Stimulated activated CD8-positive, alpha-beta memory T cell treated with anti-CD3 and anti-CD28 coated beads, Interleukin-15, amount 100 ng/mL, for 1 hour (primary cell): ENCODE measurements at regions not wholly inside any gene's neighbourhood (a gene's known extent, or its start where the extent isn't known, plus 50 kb on each side); places are given as distances from the start of the nearest gene placed in this dataset.
"Not testable (repeated sequence)": the region's sequence is repeated elsewhere in the genome, so short reads cannot be mapped to it uniquely, and the experiment has no call there.

ENCODE experiments used
- DNase-seq: peaks from one replicate; pipeline ENCODE4 v3.0.0-alpha.2; 2020; ENCODE audit warnings: low read depth

DNA sequence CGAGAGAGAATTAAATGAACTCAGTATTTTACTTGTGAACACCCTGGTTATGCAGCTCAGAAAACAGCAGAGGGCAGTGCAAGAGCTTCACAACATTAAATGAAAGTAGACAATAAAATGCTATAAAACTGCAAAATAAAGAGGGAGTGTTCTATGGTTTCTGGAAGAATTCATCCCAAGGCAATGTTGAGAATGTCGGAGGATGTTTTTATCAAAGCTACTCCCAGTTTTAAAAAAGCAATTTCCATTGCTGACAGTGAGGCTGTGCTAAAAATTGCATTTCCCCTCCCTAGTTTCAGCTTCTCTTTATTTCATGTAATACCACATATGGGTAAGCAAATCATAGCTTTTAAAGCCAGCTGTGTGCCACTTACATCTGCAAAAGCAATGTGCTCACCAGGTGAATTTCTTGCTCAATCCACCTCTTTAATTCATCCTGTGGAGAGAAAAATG is 296.8 kb downstream of the RAB38 start:
- no peak for DNase-seq

DNA sequence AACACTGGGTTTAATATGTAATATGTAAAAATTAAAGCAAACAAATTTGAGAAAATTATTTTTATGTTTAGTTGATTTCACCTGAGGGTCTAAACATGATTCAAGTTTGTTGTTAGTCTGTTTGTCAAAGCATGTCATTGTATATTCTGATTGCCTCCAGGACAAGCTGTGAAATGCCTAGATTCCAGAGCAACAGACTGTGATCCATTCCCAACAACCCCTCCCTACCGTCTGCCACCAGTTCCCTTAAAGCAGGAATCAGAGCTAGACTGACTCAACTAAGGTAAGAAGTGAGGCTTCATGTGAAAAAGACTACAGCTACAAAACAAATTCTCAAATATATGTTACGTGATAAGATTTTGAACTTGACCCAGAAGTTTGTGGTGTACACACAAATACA is 304.2 kb downstream of the RAB38 start:
- DNase-seq = no peak

DNA sequence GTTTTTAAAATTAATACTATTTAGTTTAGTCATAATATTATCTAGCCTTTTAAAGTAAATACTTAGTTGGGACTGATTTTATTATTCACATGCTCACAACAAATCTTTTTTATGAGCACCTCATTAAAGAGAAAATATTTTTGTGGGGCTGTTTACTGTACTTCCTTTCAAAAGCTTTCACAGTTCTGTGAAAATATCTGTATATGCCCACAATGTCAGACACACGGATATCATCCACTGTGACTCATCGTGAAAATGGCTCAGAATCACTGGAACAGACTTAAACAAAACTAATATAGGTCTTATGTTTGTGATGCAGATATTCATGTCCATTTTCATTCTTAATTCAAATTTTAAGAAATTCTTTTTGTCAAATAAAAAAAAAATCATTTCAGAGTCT is 305.2 kb downstream of the RAB38 start:
- no peak for DNase-seq

DNA sequence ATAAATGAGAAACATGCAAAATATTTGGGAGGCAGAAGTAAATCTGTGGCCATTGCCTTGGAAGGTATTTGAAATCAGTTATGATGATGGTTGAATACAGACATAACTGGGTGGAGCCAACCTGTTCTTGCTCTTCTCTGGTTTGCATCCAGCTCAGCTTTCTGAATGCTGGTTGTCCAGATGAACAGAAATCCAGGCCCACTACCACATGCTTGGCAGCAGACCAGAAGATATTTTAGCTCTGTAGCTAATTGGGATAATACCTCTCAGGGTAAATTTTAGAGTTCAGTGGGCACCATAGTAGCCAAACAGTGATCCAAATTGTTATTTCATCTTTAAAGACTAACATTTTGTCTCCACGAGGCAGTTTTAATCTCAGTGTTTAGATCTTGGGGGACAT is 308.3 kb downstream of the RAB38 start:
- DNase-seq = no peak

DNA sequence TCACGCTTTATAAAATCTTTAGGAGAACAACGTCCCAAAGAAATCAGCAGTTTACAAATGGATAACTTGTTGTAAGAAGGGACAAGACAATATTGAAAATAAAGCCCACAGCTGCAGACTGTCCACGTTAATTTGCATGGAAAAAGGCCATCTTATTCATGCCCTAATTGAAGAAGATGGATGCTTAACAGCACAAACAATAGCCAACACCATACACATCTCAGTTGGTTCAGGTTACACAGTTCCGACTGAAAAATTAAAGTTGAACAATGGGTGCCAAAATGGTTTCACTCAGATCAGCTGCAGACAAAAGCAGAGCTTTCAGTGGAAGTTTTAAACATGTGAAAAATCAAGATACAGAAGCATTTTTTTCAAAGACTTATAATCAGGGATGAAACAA is 314.2 kb downstream of the RAB38 start:
- no peak for DNase-seq

DNA sequence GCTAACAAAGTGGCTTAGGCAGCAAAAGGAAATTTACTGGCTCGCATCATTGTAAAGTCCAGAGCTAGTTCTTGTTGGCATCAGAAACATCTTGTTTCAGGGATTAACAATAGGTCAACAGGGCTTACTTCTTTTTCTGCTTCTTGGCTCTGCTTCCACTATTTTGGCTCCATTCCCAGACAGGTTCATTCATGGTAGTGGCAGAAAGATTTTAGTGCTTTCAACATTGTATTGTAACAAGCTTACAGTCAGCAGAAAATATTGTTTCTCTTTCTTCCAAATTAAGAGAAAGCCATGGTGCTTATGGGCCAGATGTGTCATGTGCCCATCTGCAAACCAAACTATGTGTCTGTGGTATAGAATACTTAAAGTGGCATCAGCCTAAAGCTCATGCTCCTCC is 315.6 kb downstream of the RAB38 start:
- DNase-seq = no peak

DNA sequence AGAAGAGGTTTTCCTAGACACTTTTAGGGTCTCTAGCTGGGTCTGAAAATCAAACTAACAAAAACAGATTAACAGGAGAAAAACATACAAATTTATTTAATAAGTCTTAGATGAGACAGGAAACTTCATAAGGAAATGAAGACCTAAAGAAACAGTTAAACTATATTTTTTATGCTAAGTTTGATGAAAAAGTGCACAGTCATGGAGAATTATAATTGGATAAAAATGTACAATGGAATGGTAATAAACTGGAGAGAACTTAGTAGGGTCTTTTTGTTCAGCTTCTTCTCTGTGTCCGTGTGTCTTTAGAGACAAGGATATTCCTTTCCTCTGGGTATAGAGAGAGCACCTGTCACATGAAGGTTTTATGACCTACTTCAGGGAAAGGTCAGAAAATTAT is 323.4 kb downstream of the RAB38 start:
- no peak for DNase-seq

DNA sequence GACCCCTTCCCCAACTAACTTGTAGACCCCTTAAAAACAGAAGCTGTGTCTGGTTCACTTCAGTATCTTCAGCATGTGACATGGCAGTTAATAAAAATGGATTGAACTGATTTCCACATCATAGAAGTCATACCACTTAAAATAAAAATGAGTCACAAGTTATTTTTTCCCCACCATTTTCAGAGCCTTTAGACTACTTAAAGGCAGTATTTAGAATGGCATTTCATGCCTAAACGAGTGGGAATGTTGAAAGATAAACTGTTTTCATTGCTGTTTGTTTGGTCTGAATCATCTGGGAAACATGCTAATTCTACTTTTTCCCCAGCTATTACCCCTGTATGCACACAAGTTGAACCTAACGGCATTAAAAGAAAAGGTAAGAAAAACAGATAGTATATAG is 324.0 kb downstream of the RAB38 start:
- DNase-seq = no peak

DNA sequence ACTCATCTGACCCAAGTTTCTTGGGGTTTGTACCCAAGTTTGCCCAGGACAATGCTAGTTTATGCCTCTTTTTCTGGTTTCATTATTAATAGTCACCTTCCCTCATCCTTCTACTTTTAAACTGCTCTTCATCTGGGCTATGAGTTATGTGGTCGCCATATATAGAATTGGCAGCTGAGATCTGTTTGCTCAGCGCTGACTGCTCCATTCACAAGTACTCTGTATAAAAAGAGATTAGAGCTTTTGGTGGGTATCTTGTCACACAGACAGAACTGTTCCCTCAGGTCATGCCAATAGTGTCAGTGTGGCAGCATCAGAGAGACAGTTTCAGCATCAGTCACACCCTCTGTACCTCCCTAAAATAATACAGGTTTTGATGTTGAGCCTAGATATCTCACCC is 326.0 kb downstream of the RAB38 start:
- DNase-seq = no peak

DNA sequence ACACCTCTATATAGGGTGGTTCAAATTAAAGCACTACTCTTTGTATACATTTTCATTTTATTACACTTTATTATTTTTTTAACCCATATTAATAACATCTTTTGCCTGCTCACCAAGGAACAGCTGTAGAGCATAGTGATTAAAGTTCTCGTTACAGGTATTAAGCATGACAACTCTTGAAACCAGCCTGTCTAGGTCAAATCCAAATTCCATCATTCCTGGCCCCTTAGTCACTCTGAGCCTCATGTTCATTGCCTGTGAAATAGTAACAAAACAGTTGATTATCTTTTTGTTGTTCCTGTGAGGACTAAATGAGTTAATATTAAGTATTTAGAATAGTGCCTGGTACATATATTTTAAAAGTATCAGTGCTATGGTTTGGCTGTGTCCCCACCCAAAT is 334.5 kb downstream of the RAB38 start:
- no peak for DNase-seq

DNA sequence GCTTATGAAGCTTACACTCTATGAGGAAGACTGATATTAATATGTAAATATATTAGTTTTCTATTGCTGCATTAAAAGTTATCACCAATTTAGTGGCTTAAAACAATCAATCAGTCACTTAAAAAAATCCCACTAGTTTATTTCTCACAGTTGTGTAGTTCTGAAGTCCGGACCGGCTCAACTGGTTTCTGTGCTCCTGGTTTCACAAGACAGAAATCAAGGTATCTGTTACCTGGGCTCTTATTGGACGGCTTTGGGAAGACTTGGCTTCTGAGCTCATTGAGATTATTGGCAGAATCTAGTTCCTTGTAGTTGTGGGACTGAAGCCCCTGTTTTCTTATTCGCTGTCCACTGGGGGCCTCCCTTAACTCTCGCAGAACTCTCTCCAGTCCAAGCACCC is 343.0 kb downstream of the RAB38 start:
- no peak for DNase-seq

DNA sequence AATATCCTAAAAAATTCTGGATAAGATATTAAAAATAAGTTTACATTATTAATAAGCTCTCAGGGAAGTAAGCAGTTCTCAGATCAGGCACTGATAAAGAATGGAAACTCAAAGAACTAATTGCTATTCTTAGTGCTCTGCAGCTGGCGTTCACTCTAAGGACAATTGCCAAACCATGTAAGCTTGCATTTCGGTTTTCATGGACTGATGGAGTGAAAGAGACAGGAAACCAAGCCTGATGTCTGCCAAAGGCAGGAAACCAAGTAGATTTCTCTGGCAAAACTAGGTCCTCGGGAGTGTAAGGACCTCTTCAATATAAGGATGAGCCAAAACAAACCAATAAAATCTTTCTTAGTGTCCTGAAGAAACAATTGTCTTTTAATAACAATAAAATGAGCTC is 355.2 kb downstream of the RAB38 start:
- DNase-seq = no peak

DNA sequence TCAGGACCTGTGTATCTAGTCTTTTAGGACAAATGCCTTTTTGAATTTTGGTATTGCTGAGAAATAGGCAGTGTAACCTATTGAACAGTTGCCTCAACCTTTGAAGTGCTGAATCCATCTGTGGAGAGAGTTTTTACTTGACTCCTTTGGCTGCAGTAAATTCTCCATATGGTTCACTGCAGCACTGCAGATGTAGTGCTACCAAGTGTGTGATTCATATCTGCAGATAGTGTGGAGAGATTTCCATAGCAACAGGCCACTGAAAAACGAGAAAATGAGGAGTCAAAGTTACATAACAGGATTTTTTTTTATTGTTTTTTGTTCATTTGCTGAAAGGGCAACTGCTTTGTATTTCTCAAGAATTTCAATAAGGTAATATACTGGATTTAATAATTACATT is 356.1 kb downstream of the RAB38 start:
- DNase-seq = no peak

DNA sequence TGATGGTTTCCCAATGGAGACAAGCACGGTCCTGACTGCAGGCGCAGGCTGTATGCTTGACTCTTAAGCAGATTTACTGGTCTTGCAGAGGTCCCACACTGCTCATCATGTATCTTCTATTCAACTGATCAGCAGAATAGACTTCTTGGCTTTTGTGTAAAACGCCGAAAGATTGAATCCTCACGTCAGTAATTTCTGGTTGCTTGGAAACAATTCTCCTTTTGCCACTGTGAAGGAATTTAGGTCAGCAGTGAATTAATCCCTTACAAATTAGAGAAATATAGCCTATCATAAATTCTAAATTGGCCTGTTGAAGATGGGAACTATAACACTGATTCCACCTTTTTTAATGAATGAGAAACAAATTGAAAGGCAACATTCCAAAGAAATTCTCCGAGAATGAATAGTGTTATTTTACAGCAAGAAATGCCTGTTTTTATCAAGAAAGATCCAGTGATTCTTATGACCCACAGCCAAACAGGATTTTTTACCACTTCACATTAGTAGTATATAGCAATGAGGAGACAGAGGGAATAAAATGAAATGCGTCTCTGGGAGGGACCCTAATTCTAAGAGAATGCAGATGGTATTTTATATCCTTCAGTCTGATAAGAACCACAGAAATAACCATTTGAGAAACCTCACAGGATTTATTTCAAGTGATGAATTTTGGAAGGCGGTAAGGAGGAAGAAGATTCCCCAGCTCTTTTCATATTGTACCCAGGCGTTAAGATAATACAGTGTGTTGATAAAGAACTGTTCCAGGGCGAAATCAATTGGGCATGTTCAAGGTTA is 362.5 kb downstream of the RAB38 start:
- DNase-seq = no peak

DNA sequence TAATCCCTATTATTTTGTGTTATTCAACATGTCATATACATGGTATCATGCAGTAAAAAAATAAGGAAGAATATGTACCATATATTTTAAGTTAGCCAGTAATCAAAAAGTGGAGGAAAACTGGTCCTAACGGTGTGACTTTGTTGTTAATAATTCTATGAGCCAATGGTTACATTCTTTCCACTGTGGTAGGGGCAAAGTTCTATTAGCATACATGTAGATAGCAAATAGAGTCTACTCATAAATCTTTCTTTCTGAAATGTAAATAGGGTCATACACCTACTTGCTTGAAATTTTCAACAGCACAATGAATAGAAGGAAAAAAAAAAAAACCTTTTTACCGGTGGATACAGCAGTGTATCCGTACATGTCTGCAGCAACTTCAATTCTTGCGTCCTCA is 364.8 kb downstream of the RAB38 start:
- no peak for DNase-seq

DNA sequence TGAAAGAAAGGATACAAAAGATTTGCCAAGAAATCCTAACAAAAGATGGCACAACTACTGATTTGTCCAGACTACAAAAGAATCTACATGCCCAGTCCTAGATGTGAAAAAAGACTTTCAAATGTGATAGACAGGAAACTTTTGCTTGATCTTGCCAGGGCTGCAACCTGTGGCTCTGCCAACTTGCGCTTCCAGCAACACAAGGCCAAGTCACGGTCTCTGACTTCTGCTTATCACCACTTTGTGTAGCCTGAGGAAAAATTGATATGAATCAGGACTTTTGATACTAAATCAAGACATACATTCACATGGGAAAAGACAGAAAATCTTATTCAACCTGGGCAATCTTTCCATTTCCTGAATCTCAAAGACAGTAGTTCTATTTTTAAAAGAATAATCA is 366.0 kb downstream of the RAB38 start:
- no peak for DNase-seq

DNA sequence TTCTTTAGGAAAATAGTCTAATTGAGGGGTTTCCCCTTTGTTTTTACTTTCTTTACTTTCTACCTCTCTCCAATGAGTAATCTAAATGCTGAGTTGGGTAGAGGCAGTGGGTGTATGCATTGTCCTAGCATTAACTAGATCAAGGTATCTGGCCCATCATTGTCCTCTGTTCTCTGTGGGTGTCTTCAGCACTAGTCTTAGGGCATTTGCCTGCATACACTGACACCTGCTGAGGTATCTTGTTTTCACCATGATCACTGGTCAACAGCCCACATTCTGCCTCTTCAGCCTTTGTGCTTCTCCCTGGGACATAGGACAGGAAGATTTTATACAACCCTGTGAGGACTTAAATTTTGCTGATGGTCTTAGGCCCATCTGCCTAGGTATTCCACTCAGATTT is 371.1 kb downstream of the RAB38 start:
- no peak for DNase-seq

DNA sequence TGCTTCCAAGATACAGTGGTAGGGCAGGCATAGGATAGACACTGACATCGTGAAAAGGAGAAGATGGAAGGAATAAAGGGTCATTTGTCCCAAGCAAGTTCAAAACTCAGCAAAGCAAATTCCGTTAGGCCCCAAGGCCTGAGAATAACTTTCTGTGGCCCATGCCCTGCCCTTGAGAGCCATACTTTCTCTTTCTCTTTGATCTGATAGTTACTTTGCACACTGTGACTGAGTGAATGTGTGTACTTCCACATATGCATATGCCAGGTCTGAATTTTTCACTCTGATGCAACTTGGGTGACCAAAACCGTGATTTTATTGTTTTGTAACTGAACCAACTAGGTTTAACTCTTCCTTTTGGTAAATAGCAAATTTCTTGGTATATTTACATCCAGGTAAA is 371.5 kb downstream of the RAB38 start:
- no peak for DNase-seq

DNA sequence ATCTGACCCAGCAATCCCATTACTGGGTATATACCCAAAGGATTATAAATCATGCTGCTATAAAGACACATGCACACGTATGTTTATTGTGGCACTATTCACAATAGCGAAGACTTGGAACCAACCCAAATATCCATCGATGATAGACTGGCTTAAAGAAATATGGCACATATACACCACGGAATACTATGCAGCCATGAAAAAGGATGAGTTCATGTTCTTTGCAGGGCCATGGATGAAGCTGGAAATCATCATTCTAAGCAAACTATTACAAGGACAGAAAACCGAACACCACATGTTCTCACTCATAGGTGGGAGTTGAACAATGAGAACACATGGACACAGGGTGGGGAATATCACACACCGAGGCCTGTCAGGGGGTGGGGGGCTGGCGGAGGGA is 390.4 kb downstream of the RAB38 start:
- DNase-seq = not testable (repeated sequence)

DNA sequence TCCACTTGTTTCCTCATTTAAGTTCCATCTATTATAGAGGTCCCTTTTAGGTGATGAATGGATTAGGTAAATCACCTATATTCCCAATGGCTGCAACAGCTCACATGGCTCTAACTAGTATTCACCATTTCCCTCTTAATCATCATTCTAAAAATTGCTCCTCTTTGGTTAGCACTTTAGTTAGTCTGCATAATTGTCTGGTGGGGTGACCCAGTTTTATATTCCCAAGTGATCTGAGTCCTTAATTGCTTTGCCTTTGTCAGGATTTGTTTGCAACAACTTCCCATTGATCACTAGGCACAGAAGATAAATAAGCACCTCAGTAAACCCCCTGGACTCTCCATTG is 395.2 kb downstream of the RAB38 start:
- DNase-seq = no peak

DNA sequence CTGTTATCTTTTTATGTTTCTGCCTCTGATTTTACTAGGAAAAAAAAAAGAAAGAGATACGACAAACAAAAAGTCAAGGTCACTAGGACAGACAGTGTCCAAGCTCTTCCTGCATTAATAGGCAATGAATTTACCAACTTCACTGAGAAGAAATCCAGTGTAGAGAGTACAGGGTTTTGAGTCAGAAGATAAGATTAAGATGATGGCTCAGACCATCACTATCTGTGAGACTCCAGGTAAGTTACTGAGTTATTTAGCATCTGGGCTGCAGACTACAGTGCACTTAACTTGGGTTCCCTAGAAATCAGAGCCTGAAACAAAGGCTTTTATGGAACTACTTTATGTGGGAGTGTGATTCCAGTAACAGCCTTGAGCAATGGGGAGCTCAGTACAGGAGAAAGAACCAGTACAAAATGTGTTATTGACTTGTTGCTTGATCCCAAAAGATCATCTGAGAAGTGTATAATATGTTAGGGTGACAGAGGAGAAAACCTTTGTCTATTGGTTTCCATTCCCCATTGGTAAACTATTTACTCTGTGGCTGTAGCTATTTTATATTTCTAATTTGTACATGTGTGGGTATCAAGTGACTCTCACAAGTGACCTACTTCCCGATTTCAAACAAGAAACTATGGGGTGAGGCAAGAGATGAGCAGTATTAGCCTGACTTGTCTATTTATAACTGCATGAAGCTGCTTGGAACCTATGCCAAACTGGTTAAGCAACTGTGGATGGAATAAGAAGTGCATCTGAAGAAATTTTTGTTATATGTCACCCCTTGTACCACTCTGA is 395.8 kb downstream of the RAB38 start:
- no peak for DNase-seq

DNA sequence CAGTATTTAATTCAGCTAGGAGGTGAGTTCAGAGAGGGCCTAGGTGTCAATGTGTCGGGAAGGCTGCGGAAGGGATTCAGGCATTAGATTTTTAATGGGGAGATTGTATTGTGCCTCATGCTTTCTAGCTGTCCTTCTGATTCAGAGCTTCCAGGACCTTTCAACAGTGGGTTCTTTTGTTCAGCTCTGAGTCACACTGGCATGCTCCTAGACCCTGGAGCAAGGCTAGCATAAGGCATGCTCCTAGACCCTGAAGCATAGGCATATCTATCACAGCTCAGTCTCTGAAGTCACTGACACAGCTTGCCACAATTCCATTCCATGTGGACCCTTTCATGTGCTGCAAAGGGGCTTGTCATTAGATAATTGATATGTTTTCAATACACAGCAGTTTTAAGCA is 396.9 kb downstream of the RAB38 start:
- no peak for DNase-seq

DNA sequence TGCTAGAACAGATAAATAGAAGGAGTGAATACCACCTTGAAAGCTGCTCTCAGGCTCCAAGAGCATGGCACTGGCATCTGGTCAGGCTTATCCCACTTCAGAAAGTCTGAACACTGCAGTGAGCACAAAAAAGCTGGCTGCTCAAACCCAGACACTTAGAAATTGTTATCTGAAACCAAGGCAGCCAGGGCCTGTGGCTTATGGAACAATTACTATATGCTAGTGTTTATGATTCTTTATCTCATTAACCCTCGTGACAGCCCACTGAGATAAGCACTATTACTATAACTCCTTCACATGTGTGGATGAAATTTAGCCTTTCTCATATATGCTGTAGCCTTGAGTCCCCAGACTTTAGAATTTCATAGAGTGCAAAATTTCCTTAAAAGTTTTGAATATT is 400.2 kb downstream of the RAB38 start:
- DNase-seq = no peak

DNA sequence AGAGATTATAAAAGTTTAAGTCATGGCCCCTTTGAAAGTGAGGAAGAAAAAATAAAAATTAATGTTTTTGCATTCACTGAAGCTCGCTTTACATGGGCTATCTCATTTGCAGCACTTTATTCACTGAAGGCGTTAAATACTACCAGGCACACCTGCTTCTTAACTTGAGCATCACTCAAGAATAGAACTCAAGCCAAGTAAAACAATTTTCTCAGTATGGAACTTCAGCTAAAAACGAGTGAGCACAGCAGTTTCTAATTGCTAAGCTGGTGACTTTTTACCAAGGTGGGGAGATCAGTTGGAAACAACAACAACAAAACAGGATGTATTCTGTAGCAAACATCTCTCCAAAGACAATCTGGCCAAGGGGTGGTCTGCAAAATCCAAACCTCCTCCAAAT is 405.6 kb downstream of the RAB38 start:
- no peak for DNase-seq
